GM18505 (cell line): ENCODE measurements at regions not wholly inside any gene's neighbourhood (a gene's known extent, or its start where the extent isn't known, plus 50 kb on each side); places are given as distances from the start of the nearest gene placed in this dataset.

Experiments used
- ATAC-seq: cut with Tn5 transposase; IDR thresholded peaks from one replicate; pipeline ENCODE4 v1.9.1; 2021; ENCODE audit not compliant: unreplicated experiment
- POLR2A ChIP-seq: IDR thresholded peaks from 4 replicates; pipeline ENCODE4 v1.6.1; 2011; ENCODE audit warnings: borderline replicate concordance; ENCODE audit not compliant: insufficient read depth, insufficient read length; ENCODE audit errors: extremely low read depth

DNA sequence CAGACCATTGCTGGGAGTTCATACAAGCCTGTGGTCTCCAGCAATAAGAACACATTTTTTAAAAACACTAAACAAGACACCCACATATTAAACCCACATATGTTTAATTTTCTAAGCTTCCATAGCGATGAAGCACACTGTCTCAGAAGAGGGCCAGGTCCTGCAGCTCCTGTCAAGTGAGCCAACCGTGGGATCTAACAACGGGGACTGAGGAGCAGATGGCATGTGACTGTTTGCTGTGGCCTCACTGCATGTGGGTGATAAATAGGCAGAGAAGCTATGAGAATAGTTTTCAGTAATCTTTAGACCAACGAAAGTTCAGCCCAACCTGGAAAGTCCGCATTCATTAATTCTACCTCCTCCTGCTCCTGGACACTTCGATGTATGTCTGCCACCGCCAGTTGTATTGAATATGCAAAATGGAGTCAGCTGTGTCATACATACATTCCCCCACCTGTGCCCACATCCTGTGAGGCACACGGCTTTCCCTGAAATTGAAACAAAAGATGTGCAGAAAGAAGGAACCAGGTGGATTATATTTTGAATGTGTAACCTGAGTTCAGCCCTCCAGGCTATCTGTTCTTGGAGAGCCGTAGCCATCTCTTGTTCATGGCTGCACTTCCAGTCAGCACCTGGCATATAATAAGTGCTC lies 88.2 kb downstream of the MIS18A start:
- TF ChIP-seq POLR2A, result no peak
- ATAC-seq, result no peak

DNA sequence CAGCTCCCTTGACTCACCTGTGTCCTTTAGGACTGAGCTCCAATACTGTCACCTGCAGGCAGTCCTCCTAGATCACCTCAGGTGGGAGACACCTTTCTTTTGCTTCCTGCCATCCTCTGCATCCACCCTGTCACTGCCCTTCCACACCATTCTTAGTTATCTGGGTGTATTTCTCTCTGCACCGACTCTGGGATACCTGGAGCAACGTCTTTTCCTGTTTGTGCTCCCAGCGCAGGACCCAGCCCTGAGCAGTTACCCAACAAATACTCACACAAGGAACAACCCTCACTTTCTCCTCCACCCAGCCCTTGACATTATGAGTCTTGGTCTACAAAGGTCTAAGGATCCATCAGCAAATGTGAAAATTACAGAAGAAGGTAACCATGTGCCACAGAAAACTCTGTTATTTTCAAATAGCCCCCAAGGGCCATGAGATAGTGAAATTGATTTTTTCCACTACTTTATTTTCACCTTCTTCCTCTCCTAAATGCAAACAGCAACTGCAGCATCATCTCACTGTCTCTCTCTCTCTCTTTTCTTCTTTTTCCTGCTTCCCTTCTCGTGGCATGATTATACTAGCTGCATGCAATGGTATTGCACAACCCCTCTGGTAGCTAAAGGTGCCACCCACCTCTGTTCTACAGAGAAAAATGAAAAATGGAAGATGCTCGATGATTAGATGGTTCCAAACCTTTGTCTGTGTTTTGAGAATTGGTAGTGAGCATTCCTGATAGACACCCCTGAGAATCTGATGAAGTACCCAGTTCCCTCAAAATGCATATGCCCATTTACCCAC lies 89.0 kb downstream of the MIS18A start:
- no peak for TF ChIP-seq POLR2A

DNA sequence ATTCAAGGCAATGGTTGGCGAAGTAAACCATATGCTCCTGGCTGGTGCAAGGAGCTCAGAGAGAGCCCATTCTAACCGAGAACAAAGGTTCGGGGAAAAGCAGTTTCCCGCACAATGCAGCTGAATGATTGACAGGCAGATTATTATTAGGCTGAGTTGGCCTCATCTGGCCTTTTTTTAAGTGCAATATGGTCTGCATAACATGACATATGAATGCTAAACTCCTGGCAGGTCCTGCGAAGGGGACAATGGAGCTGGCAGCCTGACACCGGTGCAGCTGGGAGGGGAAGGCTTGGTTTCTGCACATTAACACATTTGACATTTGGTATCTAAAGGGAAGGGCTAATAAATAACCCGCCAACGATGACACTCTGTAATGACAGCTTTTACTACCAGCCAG lies 92.0 kb downstream of the MIS18A start:
- no peak for TF ChIP-seq POLR2A
- ATAC-seq, result no peak

More for the DNA sequence above, 89.0 kb downstream of the MIS18A start:
- ATAC-seq, result no peak

DNA sequence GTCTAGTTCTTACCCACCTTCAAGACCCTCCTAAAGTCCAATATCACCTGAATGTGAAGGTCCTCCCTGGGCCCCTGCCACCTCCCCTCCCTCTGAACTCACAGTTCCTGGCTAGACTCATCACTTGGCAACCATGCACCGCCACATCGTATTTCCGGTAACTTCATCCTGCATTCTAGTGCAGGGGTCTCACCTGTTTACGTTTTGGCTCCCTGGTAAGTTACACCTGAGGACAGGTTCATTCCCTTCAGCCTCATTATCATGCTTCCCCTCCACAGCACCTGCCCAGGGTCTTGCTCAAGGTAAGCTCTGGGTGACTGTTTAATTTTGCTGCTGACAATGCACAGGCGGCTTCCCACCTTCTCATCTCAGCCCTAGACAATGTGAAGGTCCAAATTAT lies 93.1 kb downstream of the MIS18A start:
- ATAC-seq, result no peak
- no peak for TF ChIP-seq POLR2A

DNA sequence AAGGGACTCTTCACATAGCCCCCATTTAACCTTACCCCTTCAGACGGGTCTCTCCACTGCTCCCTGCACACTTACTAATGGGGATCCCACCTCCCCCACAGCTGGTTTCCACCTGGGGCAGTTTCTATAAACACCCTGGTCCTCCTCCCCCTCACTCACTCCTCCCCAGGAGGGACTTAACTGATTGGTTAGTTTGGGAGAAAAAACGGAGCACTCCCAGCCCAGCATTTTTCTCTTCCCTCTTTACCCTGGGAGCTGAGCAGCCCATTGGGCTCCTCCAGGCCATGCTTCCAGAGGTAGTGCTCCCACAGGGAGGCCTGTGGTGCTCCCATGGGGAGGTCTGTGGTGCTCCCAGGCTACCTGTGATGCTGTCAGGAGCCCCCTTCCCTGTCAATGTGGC lies 93.7 kb downstream of the MIS18A start:
- no peak for ATAC-seq
- TF ChIP-seq POLR2A, result no peak

DNA sequence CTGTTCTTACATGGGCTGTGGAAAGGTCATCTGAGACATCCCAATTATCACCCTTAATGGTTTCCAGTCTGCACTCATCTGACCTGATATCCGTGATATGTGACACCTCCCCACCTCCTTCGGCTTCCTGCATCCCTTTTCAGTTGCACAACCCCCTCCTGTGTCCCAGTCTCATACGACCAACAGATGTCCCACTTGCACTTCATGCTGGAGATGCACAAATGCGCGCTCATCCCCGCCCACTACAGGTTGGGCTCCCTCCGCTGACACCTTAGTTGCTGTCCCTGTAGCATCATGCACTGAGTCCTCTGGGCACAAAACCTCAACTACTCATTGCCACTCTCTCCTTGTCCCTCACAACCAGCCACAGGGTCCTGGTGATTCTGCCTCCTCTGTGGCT lies 94.4 kb downstream of the MIS18A start:
- no peak for ATAC-seq
- no peak for TF ChIP-seq POLR2A

DNA sequence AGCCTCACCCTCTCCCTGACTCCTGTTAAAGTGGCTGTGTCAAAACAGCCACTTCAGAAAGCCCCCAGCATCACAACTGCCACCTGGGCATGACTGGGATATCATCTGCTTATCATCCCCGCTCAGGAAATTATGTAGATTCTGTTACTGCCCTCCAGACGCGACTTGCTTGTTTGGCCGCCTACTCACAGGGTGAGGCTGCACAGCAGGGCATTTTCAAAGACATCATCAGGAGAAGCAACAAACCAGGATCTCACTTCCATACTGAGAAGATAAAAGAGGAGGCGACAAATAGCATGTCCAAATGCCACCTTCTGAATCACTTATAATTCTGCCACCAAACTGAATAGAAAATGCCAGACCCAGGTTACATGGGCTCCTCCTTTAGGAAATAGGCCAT lies 94.8 kb downstream of the MIS18A start:
- TF ChIP-seq POLR2A, result no peak
- no peak for ATAC-seq

DNA sequence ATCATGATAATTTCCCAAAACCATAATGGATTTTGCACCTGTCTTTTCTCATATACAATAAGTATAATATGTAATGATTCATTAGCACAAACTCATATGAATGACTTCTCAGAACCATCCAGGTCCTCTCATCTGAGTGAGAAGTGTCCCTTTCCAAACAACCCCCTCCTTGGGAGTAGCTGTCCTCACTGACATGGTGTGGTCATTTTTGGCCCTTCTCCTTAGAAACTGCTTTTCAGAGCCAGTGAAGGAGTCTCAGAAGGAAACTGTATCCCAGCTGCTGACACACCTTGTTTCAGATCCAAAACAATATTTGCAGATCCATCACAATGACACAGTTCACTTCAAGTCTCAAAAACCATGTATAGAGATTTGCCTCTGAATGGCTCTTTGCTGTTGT lies 95.5 kb downstream of the MIS18A start:
- ATAC-seq, result no peak
- no peak for TF ChIP-seq POLR2A

DNA sequence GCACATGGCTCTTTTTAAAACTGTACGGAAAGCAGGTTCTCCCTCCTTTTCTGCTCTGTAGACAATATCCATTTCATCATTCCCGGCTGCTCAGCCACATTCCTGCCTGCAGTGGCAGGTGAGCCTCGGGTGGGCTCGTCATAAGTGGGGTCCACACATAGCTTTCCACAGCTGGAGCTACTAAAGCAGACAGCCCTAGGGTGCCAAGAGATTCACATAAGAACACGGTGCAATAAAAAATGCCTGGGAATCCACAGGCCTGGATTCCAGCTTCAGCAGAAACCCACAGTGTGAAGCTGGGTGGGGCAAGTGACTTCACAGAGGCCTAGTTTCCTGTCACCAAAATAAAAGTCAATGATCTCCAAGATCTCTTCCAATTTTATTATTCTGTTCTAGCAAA lies 96.4 kb downstream of the MIS18A start:
- TF ChIP-seq POLR2A, result no peak
- no peak for ATAC-seq

DNA sequence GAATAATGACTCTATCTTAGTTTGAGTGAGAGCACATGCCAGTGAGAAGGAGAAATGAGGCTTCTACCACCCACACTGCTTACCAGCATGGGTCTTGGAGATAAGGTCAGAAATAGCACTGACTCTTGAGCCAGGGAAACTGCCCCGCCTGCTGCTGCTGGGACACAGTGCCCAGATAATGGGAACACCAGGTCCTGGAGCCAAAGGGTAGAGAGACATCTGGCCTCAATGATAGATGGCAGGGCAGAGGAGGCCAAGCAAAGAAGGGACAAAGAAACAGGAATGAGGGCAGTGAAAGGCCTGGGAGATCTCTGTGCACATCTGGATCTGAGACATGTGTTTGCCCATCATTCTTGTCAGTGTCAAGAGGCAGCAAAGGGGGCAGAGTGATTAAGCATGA lies 97.4 kb downstream of the MIS18A start:
- ATAC-seq, result no peak
- TF ChIP-seq POLR2A, result no peak

DNA sequence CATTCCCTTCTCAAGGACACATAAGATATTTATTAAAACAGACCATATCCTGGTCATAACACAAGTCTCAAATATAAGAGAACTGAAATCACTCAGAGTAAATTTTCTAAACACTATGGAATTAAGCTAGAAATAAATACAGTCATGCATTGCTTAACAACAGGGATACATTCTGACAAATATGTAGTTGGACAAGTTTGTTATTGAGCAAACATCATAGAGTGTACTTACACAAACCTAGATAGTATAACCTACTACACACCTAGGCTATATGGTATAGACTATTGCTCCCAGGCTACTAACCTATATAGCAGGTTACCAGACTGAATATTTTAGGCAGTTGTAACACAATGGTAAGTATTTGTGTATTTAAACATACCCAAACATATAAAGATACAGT lies 104.0 kb downstream of the MIS18A start:
- ATAC-seq, result no peak
- TF ChIP-seq POLR2A, result no peak

DNA sequence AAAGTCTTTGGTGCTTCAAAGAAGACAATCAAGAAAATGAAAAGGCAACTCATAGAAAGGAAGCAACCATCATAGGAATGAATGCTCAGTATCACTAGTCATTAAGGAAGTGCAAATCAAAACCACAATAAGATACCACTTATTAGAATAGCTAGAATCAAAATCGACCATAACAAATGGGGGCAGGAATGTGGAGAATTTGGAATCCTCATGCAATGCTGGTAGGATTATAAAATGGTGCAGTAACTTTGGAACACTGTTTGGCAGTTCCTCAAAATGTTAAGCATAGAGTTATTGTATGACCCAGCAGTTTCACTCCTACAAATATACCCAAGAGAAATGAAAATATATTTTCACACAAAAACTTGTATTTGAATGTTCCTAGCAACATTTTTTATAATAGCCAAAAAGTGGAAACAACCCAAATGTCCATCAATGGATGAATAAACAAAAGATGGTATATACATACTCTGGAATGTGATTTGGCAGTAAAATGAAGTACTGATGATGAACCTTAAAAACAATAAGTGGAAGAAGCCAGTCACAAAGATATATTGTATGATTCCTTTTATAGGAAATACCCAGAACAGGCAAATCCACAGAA lies 105.6 kb downstream of the MIS18A start:
- no peak for TF ChIP-seq POLR2A
- ATAC-seq, result no peak

DNA sequence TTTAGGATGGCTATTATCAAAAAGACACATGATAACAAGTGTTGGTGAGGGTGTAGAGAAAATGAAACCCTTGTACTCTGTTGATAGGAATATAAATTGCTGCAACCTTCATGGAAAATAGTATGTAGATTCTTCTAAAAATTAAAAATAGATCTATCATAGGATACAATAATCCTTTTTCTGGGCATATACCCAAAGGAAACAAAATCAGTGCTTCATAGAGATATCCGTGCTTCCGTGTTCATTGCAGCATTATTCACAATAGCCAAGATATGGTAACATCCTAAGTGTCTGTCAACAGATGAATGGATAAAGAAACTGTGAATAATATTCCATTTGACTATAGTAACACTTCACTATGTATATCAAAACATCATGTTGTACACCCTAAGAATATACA lies 106.7 kb downstream of the MIS18A start:
- no peak for TF ChIP-seq POLR2A
- no peak for ATAC-seq

DNA sequence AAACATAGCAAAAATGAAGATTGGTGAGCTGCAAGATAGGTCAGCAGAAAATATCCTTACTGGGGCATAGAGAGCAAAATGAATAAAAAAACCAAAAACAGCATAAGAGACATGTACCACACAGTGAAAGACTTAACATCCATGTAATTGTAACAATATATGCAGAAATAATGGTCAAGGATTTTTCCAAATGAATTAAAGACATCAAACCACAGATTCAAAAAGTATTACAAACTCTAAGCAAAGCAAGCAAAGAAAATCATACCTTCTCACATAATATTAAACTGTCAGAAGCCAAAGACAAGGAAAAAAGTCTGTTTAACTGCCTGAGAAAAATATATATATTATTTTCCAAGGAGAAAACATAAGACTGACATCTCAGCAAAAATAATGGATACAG lies 111.3 kb downstream of the MIS18A start:
- no peak for ATAC-seq
- no peak for TF ChIP-seq POLR2A
